ENCODE measurements at regions not wholly inside any gene's neighbourhood (a gene's known extent, or its start where the extent isn't known, plus 50 kb on each side); places are given as distances from the start of the nearest gene placed in this dataset.
"Not testable (repeated sequence)": the region's sequence is repeated elsewhere in the genome, so short reads cannot be mapped to it uniquely, and the experiment has no call there.

DNA sequence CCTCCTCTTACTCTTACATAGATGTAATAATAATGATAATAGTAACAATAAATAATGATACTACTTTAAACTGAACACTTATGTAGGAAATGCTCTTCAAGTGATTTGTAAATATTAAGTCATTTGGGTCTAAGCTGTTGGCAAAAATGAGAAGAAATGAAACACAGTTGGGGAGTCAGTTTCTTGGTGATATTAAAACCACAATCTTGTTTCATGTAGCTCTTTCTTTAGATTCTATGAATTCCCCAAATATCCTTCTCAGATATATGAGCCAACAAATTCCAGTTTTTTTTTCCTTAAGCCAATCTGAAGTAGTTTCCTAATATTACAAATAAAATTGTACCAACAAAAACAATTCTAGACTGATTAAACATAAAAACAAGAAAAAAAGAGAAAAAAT lies 1115.6 kb upstream of the CNTN5 start:
- H3K4me3 ChIP-seq (ENCODE audit: low read depth, low read length) = no peak overlapping the region
- no peak for DNase-seq (ENCODE audit: low read depth)
- no peak for TF ChIP-seq CTCF (IDR thresholded peaks at IDR 0.05; ENCODE audit: control insufficient read depth, extremely low read depth, insufficient read depth)

DNA sequence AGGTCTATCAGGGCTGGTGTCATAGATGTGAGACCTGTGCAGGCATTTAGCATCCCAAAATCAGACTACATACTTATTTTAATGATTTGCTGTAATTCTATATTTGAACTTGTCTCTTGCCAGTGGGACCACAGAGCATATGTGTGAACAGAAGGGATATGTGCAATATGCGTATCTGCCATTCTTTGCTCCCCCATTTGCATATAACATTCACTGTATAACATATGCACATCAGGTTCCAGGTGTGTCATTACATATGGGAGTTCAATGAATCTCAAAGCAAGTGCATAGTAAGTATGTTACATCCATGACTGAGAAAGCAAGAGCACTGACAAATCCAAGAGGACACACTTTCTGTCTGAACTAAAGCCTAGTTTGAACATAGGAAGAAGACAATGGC lies 1115.1 kb upstream of the CNTN5 start:
- no peak for DNase-seq (ENCODE audit: low read depth)
- TF ChIP-seq CTCF (IDR thresholded peaks at IDR 0.05; ENCODE audit: control insufficient read depth, extremely low read depth, insufficient read depth) = no peak
- no peak overlapping the region for H3K4me3 ChIP-seq (ENCODE audit: low read depth, low read length)

GRCh38 chr11:97908354-97908753 lies 1112.4 kb upstream of the CNTN5 start:
- H3K4me3 ChIP-seq (ENCODE audit: low read depth, low read length) = no peak overlapping the region
- no peak for DNase-seq (ENCODE audit: low read depth)
- TF ChIP-seq CTCF (IDR thresholded peaks at IDR 0.05; ENCODE audit: control insufficient read depth, extremely low read depth, insufficient read depth) = no peak

DNA sequence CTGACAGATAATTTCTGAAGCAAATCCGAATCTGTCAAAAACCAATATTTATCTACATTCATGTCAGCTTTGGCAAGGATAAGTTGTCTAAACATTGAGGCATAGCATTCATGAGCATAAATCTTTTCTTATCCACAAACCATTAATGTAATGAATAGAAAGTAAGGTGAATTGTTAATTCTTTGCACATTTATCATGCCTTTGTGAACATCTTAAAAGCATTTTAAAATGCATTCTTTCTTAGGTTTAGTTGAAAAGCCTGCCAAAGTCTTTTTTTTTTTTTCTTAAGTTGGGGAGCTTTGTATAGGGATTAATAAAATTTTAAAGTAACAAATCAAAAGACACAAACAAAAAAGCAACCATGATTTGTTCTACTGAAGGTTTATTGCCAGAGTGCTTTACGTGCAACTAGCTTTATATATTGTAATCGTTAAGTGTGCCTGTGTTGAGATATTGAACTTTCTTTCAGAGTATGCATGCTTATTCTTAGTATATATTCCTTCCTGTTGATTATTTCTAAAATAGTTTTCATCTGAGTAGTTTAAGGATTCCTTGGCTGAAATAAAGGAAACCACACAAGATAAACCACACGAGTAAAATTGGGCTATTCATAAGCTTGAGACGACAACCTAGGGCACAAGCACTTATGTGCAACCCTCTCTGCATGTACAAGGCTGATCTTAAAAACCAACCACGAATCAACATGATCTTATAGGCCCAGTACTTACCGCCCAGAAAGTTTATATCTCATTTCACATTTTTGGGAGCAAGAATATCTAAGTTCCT lies 1110.9 kb upstream of the CNTN5 start:
- TF ChIP-seq CTCF (IDR thresholded peaks at IDR 0.05; ENCODE audit: control insufficient read depth, extremely low read depth, insufficient read depth) = no peak
- DNase-seq (ENCODE audit: low read depth) = no peak
- no peak overlapping the region for H3K4me3 ChIP-seq (ENCODE audit: low read depth, low read length)

DNA sequence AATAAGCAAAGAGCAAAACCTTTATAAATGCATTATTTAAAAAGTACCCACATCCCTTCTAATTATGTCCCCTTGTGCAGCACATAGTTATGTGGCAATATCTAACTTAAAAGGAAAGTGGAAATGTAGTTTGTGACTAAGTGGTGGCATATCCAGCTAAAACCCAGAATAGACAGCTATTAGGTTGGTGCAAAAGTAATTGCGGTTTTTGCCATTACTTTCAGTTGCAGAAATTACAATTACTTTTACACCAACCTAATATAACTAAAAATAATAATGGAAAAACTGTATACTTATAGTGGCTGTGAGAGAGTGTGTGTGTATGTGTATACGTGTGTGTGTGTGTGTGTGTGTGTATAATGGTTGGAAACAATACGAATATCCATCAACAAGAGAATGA lies 1108.1 kb upstream of the CNTN5 start:
- no peak for DNase-seq (ENCODE audit: low read depth)
- H3K4me3 ChIP-seq (ENCODE audit: low read depth, low read length) = no peak overlapping the region
- no peak for TF ChIP-seq CTCF (IDR thresholded peaks at IDR 0.05; ENCODE audit: control insufficient read depth, extremely low read depth, insufficient read depth)

DNA sequence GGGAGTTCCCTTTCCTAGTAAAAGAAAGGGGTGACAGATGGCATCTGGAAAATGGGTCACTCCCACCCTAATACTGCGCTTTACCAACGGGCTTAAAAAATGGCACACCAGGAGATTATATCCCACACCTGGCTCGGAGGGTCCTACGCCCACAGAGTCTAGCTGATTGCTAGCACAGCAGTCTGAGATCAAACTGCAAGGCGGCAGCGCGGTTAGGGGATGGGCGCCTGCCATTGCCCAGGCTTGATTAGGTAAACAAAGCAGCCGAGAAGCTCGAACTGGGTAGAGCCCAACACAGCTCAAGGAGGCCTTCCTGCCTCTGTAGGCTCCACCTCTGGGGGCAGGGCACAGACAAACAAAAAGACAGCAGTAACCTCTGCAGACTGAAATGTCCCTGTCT lies 1097.8 kb upstream of the CNTN5 start:
- H3K4me3 ChIP-seq (ENCODE audit: low read depth, low read length); DNase-seq (ENCODE audit: low read depth): not testable (repeated sequence)

GRCh38 chr11:97934572-97935208 lies 1086.1 kb upstream of the CNTN5 start:
- no peak for DNase-seq (ENCODE audit: low read depth)
- H3K4me3 ChIP-seq (ENCODE audit: low read depth, low read length) = no peak overlapping the region
- TF ChIP-seq CTCF (IDR thresholded peaks at IDR 0.05; ENCODE audit: control insufficient read depth, extremely low read depth, insufficient read depth) = no peak
